Activated naive CD8-positive, alpha-beta T cell treated with anti-CD3 and anti-CD28 coated beads, Interleukin-2, amount 50 U/mL, for 24 hours (primary cell): ENCODE measurements at regions not wholly inside any gene's neighbourhood (a gene's known extent, or its start where the extent isn't known, plus 50 kb on each side); places are given as distances from the start of the nearest gene placed in this dataset.
"Not testable (repeated sequence)": the region's sequence is repeated elsewhere in the genome, so short reads cannot be mapped to it uniquely, and the experiment has no call there.

Experiments used
- ATAC-seq: fragments of 150-1000 bp; cut with Tn5 transposase; one replicate; pipeline ENCODE4 v1.10.0; 2021
- DNase-seq: peaks from one replicate; pipeline ENCODE4 v3.0.0; 2021
- H3K27ac Mint-ChIP-seq: one replicate; pipeline ENCODE4 v1.8.0; 2021; ENCODE audit warnings: mild to moderate bottlenecking, mixed read lengths
- H3K27me3 Mint-ChIP-seq: one replicate; pipeline ENCODE4 v1.8.0; 2021; ENCODE audit warnings: mixed read lengths
- H3K36me3 Mint-ChIP-seq: one replicate; pipeline ENCODE4 v1.8.0; 2021; ENCODE audit warnings: low read depth, mixed read lengths
- H3K4me1 Mint-ChIP-seq: one replicate; pipeline ENCODE4 v1.8.0; 2021; ENCODE audit warnings: mixed read lengths
- H3K4me3 Mint-ChIP-seq: one replicate; pipeline ENCODE4 v1.8.0; 2021; ENCODE audit warnings: mild to moderate bottlenecking, moderate library complexity, mixed read lengths
- H3K9me3 Mint-ChIP-seq: one replicate; pipeline ENCODE4 v1.8.0; 2021; ENCODE audit warnings: mixed read lengths

GRCh38 chr12:96117460-96117859, 76.7 kb upstream of the ELK3 start:
- H3K27ac Mint-ChIP-seq, result peak overlapping the region; percentile 38
- H3K36me3 Mint-ChIP-seq, result no peaks in the 10 kb centered on the region
- DNase-seq (no peak), ATAC-seq (no peak)
- no peaks in the 10 kb centered on the region for H3K9me3 Mint-ChIP-seq
- H3K27me3 Mint-ChIP-seq, result no peaks in the 10 kb centered on the region
- H3K4me1 Mint-ChIP-seq, result peaks cover 21% of the 10 kb centered on the region
- no peak overlapping the region for H3K4me3 Mint-ChIP-seq

- H3K36me3 Mint-ChIP-seq, result no peaks in the 10 kb centered on the region
Observed at GRCh38 chr12:96120359-96121100, 73.6 kb upstream of the ELK3 start.

GRCh38 chr12:96121271-96121711, 72.9 kb upstream of the ELK3 start:
- Mint-ChIP-seq H3K27me3 (no peaks in the 10 kb centered on the region), H3K27ac (peak overlapping the region; percentile 52), H3K36me3 (no peaks in the 10 kb centered on the region), H3K4me1 (peaks cover 21% of the 10 kb centered on the region), H3K9me3 (no peaks in the 10 kb centered on the region), H3K4me3 (no peak overlapping the region)
- ATAC-seq, result peak; percentile 87
- DNase-seq, result no peak

More at GRCh38 chr12:96120359-96121100, 73.6 kb upstream of the ELK3 start:
- Mint-ChIP-seq H3K9me3 (no peaks in the 10 kb centered on the region), H3K27ac (peak overlapping the region; percentile 52), H3K4me1 (peaks cover 21% of the 10 kb centered on the region), H3K4me3 (no peak overlapping the region), H3K27me3 (no peaks in the 10 kb centered on the region)
- ATAC-seq (peak; percentile 37), DNase-seq (no peak)

GRCh38 chr12:96128292-96128691, 65.9 kb upstream of the ELK3 start:
- H3K9me3 Mint-ChIP-seq, H3K4me3 Mint-ChIP-seq, H3K4me1 Mint-ChIP-seq, H3K36me3 Mint-ChIP-seq, DNase-seq, H3K27ac Mint-ChIP-seq, H3K27me3 Mint-ChIP-seq, ATAC-seq: not testable (repeated sequence)

- ATAC-seq (no peak), DNase-seq (no peak)
- Mint-ChIP-seq H3K27ac (no peak overlapping the region), H3K4me3 (no peak overlapping the region), H3K4me1 (peaks cover 10% of the 10 kb centered on the region), H3K9me3 (no peaks in the 10 kb centered on the region), H3K27me3 (peaks cover 2% of the 10 kb centered on the region), H3K36me3 (no peaks in the 10 kb centered on the region)
Observed at GRCh38 chr12:96130396-96131059, 63.6 kb upstream of the ELK3 start.

- H3K36me3 Mint-ChIP-seq, result no peaks in the 10 kb centered on the region
- H3K27me3 Mint-ChIP-seq, result peaks cover 2% of the 10 kb centered on the region
- H3K4me3 Mint-ChIP-seq, result no peak overlapping the region
- no peak overlapping the region for H3K27ac Mint-ChIP-seq
- ATAC-seq, result no peak
- DNase-seq, result no peak
- no peaks in the 10 kb centered on the region for H3K9me3 Mint-ChIP-seq
- H3K4me1 Mint-ChIP-seq, result peaks cover 13% of the 10 kb centered on the region
Observed at GRCh38 chr12:96131230-96131788, 62.9 kb upstream of the ELK3 start.

- no peak overlapping the region for H3K4me3 Mint-ChIP-seq
- no peaks in the 10 kb centered on the region for H3K9me3 Mint-ChIP-seq
- ATAC-seq, result no peak
- no peaks in the 10 kb centered on the region for H3K36me3 Mint-ChIP-seq
- DNase-seq, result no peak
- H3K27ac Mint-ChIP-seq, result no peak overlapping the region
- peaks cover 21% of the 10 kb centered on the region for H3K4me1 Mint-ChIP-seq
- H3K27me3 Mint-ChIP-seq, result peaks cover 2% of the 10 kb centered on the region
Observed at GRCh38 chr12:96132819-96133218, 61.4 kb upstream of the ELK3 start.

- H3K4me1 Mint-ChIP-seq, result peaks cover 21% of the 10 kb centered on the region
- DNase-seq (no peak), ATAC-seq (peak; percentile 68)
- no peaks in the 10 kb centered on the region for H3K36me3 Mint-ChIP-seq
- no peaks in the 10 kb centered on the region for H3K9me3 Mint-ChIP-seq
- H3K27ac Mint-ChIP-seq, result no peak overlapping the region
- peaks cover 2% of the 10 kb centered on the region for H3K27me3 Mint-ChIP-seq
- H3K4me3 Mint-ChIP-seq, result no peak overlapping the region
Observed at GRCh38 chr12:96134200-96134599, 60.0 kb upstream of the ELK3 start.

GRCh38 chr12:96136161-96136560, 58.0 kb upstream of the ELK3 start:
- Mint-ChIP-seq H3K4me1 (peaks cover 27% of the 10 kb centered on the region), H3K9me3 (no peaks in the 10 kb centered on the region), H3K4me3 (no peak overlapping the region), H3K27ac (no peak overlapping the region), H3K27me3 (no peaks in the 10 kb centered on the region), H3K36me3 (no peaks in the 10 kb centered on the region)
- ATAC-seq (no peak), DNase-seq (no peak)

GRCh38 chr12:96136725-96137378, 57.3 kb upstream of the ELK3 start:
- Mint-ChIP-seq H3K36me3 (no peaks in the 10 kb centered on the region), H3K27ac (no peak overlapping the region), H3K9me3 (no peaks in the 10 kb centered on the region), H3K4me3 (no peak overlapping the region), H3K27me3 (no peaks in the 10 kb centered on the region), H3K4me1 (peaks cover 27% of the 10 kb centered on the region)
- DNase-seq (no peak), ATAC-seq (peak; percentile 16)

GRCh38 chr12:96140174-96140573, 54.0 kb upstream of the ELK3 start:
- no peaks in the 10 kb centered on the region for H3K27me3 Mint-ChIP-seq
- peak; percentile 82 for ATAC-seq
- peaks cover 34% of the 10 kb centered on the region for H3K4me1 Mint-ChIP-seq
- no peaks in the 10 kb centered on the region for H3K36me3 Mint-ChIP-seq
- H3K27ac Mint-ChIP-seq, result no peak overlapping the region
- H3K9me3 Mint-ChIP-seq, result no peaks in the 10 kb centered on the region
- H3K4me3 Mint-ChIP-seq, result no peak overlapping the region
- DNase-seq, result no peak

GRCh38 chr12:96141216-96141912, 52.8 kb upstream of the ELK3 start:
- no peaks in the 10 kb centered on the region for H3K9me3 Mint-ChIP-seq
- DNase-seq (no peak), ATAC-seq (no peak)
- peaks cover 31% of the 10 kb centered on the region for H3K4me1 Mint-ChIP-seq
- H3K36me3 Mint-ChIP-seq, result no peaks in the 10 kb centered on the region
- no peaks in the 10 kb centered on the region for H3K27me3 Mint-ChIP-seq
- no peak overlapping the region for H3K4me3 Mint-ChIP-seq
- no peak overlapping the region for H3K27ac Mint-ChIP-seq

- Mint-ChIP-seq H3K27me3 (no peaks in the 10 kb centered on the region), H3K4me1 (peaks cover 24% of the 10 kb centered on the region), H3K4me3 (peak overlapping the region; percentile 5), H3K27ac (no peak overlapping the region), H3K36me3 (no peaks in the 10 kb centered on the region), H3K9me3 (no peaks in the 10 kb centered on the region)
- ATAC-seq (no peak), DNase-seq (no peak)
Observed at GRCh38 chr12:96143392-96143791, 50.8 kb upstream of the ELK3 start.

- DNase-seq (no peak), ATAC-seq (no peak)
- Mint-ChIP-seq H3K36me3 (no peaks in the 10 kb centered on the region), H3K27me3 (no peaks in the 10 kb centered on the region), H3K4me3 (no peak overlapping the region), H3K9me3 (no peaks in the 10 kb centered on the region), H3K27ac (no peak overlapping the region), H3K4me1 (peaks cover 24% of the 10 kb centered on the region)
Observed at GRCh38 chr12:96143827-96144565, 50.2 kb upstream of the ELK3 start.
